Stimulated activated CD4-positive, alpha-beta T cell treated with anti-CD3 and anti-CD28 coated beads, Interleukin-1b, Interleukin-23, amount 100 ng/mL, for 1 hour (primary cell): ENCODE measurements at regions not wholly inside any gene's neighbourhood (a gene's known extent, or its start where the extent isn't known, plus 50 kb on each side); places are given as distances from the start of the nearest gene placed in this dataset.

Experiments used
- DNase-seq, 2 donors: peaks; one replicate each; pipeline ENCODE4 v3.0.0-alpha.2; 2020; ENCODE audit warnings: low read depth in 2 of 2

DNA sequence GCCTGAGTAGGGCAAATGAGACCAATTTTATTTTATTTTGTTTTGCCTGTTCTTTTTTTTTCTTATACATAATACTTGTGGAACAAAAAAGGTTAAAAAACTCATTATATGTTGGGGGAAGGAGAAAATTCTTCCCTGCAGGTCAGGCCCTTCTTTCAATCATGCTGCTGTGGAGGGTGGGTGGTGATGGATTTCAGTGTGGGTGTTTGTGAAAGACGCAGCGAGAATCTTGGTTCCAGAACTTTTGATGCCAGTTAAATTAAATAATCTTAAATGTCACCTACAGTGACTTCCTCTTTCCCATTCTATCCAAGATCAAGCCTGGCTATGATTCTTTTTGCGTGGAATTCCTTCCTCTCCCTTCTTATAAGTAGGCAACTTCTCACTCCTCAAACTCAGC lies 595.8 kb upstream of the EEF2KMT start:
- DNase-seq = no peak

DNA sequence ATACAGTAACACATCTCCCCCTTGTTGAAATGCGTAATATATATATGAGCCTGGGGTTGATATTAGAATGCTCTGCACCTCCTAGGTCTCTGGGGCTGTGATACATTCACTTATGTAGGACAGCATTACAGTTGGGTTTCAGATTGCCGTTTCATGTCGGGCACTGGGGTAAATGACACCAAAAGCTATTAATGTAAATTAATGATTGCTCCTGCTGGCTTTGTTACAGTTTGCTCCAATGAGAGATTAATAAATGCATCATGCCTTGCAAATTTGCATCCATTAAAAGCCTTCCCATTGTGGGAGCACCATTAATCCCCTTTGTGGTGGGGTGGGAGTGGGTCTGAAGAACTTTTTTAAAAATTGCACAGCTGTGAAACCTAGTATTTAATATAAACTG lies 584.4 kb upstream of the EEF2KMT start:
- DNase-seq = no peak

DNA sequence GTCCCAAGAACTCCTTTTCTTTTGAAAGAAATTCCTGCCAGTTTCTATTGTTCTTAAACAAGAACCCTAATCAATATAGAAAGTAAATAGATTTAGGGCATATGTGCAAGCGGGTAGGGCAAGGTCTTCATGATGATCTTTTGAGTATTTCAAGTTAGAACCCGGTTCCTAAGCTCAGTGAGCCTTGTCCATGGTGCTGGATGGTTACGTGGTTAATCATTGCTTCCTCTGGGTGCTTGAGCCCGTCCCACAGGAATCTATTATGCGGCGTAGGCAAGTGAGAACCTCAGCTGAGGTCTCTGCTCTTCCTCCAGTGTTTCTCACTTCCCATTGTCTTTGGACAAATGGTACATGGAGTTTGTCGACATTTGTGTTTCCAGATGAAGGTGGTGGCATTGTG lies 580.8 kb upstream of the EEF2KMT start:
- DNase-seq = no peak

DNA sequence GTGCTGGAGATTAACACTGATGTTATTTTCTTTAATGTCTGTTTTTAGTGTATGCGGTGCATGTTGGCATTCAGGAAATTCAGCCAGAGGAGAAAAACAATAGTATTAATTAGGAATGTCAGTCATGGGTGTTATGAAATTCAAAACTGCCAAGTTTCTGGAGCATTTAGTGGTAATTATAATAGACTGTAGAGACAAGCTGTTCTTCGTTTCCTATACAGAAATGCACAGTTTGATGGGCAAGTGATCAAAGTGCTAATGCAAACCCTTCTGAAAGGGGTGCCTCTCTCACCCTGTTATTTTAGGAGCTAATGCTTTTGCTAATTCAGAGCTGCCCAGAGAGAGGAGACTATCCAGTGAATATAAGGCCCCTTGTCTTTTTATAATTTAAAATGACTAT lies 573.8 kb upstream of the EEF2KMT start:
- DNase-seq = no peak

DNA sequence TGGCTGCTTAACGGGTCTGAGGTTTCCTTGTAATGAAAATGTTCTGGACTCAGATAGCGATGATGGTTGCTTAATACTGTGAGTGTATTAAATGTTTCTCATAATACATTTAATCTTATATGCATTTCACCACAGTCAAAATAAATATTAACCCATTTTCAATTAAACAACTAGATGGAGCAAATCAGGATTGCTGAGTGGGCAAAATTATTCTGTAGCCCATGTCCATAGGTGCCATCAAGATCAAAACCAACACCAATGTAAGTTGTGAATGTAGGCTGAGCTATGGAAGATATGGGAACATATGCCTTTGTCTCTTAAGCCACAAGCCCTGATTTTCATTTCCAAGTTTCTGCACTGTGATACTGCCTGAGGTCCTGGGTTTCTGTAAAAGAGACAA lies 572.6 kb upstream of the EEF2KMT start:
- no peak for DNase-seq

DNA sequence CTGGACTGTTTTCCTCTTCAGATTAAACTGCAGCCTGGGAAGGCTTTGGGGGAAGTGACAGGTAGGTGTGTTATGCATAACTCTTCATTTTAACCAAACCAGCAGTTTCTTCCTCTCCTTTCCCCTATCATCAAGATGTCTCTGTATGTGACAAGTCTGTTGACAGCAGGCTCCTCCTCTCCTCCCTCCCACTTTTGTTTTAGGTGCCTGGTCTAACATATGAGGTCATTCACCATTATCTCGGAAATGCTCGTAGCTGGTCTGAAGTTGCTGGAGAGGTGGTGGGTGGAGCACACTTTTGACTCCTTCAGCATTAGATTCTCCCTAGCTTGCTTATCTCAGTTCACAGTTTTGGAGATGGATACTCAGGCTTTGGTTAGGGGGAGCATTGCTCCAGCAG lies 571.0 kb upstream of the EEF2KMT start:
- DNase-seq = no peak

DNA sequence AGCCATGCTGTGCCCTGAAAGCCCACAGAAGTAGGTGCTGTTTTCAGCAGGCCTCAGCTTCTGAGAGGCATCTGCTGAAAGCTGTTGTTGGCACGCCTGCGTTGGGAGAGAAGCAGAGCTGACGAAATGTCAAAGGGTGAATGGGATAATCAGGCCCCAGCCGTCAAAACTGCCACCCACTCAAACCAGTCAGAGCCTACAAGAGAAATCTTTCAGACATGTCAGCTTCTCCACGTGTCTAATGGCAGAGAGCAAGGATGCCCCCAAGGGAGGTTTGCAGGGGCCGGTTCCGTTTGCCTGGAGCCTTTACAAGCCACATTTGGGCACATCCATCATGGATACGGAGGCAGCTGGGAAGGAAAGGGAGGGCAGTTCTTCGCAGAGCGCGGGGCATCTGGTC lies 568.2 kb upstream of the EEF2KMT start:
- DNase-seq = no peak

DNA sequence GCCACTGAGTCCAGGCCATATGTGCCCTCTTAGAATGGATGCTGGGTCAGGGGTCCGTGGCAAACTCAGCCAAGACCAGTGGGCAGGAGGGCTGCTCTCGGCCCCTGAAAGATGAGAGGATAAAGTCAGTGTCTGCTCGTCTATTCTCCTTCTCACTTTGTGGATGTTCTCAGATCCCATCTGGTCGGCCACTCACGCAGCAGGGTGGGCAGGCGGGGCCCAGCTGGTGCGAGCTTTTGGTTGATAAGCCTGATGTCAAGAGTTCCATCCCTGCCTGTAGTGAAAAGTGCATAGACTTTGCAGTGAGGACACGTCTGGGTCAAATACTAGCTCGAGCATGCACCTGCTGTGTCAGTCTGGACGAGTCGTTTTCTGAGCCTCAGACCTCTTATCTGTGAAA lies 556.2 kb upstream of the EEF2KMT start:
- DNase-seq = no peak

DNA sequence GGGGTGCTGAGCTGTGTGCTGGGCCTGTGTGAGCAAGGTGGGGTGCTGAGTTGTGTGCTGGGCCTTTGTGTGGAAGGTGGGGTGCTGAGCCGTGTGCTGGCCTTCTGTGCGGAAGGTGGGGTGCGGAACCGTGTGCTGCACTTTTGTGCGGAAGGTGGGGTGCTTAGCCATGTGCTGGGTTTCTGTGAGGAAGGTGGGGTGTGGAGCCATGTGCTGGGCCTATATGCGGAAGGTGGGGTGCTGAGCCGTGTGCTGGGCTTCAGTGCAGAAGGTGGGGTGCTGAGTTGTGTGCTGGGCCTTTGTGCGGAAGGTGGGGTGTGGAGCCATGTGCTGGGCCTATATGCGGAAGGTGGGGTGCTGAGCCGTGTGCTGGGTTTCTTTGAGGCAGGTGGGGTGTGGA lies 555.4 kb upstream of the EEF2KMT start:
- DNase-seq = no peak

DNA sequence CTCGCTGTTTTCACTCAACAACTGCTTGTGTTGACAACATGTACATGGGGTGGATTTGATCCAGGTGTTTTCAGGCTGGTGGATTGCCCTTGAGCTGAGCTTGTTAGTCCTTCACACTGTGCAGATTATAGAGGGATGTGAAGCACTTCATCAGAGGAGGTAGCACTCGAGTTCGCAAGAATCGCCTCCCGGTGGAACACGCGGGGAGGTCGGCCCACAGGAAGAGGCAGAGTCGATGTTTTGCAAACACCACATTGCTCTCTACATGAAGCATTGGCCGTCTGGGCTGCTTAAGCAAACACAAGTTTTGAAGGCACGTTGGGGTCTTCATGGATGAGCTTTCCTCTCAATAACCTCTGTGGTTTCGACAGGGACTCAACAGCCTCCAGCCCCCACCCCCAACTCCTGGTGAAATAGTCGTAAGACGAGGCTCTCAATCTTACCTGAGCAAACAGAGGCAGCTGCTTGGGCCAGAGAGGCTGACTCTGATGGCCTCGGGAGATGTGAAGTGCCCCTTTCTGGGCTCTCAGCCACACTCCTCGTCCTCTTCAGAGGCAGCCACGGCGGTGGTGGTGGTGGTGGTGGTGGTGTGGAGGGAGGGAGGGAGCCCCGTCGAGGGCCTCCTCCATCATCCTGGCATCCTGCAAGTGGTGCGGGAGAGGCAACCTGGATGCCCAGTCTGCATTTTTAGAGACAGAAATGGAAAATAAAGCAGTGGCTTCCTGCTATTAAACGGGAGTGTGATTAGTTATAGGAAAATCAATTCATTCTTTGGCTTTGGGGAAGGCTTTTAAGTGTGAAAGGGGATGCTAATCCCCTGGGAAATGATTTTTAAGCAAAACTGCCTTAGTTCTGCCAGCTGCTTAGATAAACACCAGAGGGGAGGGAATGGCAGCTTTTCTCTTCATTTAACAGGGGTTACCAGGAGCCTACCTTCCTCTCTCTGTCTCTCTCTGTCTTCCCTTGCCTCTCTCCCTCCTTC lies 552.5 kb upstream of the EEF2KMT start:
- no peak for DNase-seq

DNA sequence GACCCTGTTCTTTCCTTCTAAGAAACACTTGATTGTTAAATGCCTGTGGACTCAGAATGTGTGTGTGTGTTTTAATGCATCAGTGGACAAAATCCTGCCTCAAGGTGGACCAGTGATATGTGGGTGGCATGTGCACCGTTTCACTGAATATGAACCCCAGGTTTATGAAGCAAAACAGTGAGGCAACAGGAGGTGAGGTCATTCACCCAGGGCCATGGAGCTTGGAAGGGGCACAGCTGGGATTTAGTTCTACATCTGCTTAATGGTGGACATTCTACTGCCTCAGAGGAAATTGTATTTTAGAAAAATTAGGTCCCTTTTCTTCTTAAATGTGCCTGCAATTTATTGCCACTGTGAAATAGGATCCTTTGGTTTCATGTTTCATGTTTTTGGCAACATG lies 549.5 kb upstream of the EEF2KMT start:
- DNase-seq = no peak

DNA sequence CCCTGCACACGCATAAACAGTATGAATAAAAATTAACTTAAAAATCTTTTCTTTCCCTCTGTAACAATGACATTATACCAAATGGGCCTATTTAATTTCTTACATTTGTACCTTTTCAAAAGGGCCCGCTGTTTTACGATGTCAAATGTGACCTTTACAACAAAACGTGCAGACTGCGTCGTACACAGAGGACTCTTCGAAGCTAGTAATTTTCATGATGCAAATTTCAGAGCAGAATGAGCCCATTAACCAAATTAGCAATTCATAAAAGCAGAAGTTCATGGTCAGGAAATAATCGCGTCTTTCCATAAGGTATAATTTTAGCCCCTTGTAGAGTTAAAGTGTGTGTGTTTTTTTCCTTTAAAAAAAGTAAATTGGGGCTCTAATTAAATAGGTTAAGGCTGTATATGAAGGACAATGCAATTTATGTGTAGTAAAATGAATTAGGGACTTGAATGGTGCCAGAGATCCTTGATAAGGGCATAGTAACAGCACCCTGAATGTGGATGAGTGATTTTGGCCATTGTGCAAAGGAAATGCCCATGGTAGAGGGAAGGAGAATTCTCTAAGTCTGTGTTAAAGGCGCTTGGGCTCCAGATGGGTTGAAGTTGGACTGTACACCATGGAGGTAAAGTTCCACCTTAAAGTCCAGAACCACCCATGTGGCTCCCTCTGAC lies 546.4 kb upstream of the EEF2KMT start:
- no peak for DNase-seq

DNA sequence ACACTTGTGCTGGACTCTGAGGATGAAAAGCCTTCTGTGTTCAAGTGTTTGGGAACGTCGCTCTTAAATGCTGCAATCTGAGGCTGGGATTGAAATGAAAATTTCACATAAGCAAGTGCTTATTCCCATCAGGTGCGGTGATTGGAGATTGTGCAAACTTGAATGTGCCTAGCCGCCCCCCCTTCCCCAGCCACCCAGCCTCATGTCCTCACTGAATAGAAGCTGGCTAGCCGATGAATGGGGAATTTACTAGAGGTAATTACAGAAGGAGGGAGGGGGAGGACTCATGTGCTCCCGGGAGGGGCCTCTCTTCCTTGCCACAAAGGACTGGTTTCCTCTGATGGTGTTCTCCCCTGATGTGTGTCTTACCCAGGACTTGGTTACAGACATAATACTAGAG lies 544.8 kb upstream of the EEF2KMT start:
- no peak for DNase-seq

DNA sequence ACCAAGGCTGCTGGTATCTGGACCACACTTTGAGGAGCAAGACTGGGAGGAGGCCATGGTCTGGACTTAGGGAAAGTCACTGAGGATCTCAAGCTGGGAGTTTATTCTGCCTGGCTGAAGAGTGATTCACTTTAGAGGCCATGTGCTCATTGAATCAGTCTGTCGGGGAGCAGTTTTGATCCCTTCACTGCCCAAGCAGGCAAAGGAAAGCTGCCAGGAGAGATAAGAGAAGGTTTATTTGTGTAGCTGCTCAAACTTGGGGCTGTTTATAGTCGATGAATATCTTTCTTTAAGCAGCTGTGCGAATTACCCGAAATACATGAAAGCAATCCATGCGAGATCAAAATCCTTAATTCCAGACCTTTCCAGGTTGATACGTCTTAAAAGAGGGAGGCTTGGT lies 544.4 kb upstream of the EEF2KMT start:
- DNase-seq = no peak

DNA sequence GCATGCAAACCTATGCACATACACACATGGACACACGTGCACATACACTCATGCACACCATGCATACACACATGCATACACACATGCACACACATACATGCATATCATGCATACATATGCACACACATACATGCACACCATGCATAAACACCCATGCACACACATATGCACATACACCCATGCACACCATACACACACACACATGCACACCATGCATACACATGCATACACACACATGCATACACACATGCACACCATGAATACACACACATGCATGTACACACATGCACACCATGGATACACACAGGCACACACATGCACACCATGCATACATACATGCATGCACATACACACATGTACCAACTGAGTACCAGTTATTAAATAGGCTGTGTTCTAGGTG lies 543.3 kb upstream of the EEF2KMT start:
- no peak for DNase-seq

DNA sequence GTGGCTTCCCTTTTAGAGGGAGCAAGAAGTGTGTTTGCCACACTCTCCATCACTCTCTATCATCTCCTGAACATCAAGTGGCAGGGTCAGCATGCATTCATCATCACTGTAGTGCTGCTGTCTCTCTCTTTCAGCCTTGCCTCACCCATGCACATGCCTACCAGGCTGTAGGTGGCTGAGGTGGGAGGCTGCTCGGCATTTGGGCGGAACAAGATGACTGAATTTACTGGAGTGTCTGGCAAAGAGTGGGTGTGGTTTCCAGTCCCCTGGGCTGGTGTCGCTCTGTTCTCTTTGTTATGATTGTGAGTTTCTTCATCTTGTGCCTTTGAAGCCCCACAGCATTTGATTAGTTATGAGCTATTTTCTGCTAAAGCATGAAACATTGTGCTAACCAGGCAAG lies 541.9 kb upstream of the EEF2KMT start:
- DNase-seq = no peak

DNA sequence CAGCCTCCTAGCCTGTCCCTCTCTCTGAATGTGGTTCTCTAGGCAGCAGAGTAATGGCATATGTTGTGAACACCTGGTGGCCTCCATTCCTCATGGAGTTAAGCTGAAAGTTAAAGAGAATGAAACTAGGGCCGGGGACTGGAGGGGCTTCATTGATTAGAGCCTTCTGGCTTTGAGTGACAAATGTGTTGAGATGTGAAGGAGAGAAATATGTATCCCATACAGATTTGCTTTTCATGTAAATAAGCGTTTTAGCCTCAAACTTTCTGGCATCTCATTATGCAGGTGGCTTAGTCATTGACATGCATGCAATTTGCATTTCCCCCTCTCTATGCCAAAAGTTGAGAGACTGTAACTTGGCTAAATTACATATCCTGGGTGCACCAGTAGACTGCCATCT lies 537.7 kb upstream of the EEF2KMT start:
- DNase-seq = no peak

DNA sequence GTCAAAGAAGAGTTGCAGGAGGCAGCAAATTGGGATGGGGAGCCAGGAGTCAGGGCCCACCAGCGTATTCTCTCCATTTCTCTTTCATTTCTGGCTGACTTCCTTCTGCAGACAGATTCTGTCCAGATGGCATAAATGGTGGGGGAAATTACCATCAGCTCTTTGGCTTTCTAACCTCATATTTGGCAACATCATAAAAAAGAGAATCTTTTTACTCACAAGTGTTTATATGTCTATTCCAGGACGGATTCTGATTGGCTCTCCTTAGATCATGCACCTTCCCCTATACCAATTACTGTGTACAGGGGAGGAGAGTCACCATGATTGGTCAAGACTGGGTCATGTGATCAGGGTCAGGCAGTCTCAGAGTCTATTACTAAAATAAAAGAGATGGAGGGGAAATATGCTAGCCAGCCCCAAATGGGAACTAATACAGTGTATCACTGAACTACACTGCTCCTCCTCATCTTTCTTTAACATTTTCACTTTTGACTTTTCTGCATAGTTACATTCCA lies 537.1 kb upstream of the EEF2KMT start:
- no peak for DNase-seq

DNA sequence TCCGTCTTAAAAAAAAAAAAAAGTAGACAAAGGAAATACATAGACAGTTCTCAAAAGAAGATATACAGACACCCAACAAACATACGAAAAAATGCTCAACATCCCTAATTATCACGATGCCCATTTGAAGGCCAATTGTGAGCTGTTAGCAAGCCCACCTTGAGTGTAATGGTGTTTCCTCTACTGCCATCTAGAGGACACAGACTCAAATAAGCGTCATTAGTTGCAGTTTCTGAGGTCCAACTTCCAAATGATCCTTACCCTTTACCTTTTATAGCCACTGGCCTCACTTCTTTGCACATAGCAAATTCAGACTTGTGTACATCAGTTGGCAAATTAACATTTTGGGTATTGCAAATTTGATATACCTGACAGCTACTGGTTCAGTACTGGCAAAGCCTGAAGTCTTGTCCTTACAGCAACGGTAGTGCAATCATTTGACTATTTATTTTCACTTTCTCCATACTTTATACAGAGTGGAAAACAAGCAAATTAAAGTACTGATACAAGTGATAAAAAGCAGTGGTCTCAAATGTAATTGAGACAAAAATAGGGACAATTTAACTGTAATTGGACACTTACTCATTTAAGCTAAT lies 536.3 kb upstream of the EEF2KMT start:
- DNase-seq = no peak

DNA sequence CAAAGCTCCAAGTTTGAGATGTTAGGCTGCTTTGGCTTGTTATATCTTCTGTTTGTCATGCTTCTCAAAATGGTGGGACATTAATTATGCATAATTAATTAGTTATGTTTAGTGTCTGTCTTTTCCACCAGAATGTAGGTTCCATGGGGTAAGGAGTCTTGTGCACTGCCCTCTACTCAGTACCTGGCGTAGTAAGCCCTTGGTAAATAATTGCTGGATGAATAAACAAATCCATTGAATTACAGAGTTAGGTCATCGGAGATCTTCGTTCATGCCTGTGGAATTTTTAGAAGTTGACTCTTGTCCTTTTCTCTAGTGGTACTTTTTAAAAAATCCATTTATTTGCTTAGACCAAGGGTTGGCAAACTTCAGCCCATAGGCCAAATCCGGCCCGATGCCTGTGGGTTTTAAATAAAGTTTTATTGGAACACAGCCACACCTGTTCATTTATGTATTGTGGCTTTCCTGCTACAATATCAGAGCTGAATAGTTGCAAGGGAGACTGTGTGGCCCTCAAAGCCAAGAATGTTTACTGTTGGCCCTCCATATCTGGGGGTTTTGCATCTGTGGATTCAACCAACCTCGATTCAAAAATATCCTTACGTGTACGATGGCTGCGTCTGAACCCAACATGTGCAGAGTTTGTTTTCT lies 524.8 kb upstream of the EEF2KMT start:
- no peak for DNase-seq

DNA sequence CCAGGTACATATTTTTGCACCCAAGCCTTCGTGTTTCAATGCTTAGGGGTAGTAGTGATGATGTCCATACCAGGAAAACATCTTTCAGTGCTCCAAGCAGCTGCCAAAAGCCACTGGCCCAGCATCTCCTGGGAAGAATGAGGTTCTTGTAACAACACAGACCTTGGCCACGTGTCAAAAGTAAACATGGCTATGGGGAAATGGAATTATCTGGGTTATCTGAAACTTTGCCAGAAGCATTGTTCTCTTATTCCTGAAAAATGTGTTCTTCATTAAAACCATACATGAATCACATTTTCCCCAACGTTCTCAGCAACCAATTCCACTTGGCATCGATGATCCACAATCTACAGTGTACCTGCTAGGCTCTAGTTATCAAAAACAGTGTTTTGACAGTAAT lies 524.2 kb upstream of the EEF2KMT start:
- DNase-seq = no peak

DNA sequence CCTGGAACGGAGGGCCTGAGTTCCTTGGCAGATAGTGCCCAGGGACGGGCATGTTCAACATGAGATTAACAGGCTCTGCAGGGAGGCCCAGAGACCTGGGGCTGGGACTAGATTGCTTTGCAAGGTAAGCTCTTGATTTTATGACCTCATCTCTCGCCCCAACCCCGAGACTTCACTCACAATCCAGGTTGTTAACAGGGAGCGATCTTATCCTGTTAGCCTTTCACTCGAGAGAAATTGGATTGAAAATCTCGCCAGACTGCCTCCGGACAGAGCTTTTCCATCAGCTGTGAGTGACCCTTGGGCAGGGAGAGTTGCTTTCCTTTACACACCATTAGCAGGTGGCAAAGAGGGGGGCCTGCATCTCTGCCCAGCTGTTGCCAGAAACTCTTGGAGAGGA lies 521.7 kb upstream of the EEF2KMT start:
- DNase-seq = no peak
